ENCODE measurements at regions not wholly inside any gene's neighbourhood (a gene's known extent, or its start where the extent isn't known, plus 50 kb on each side); places are given as distances from the start of the nearest gene placed in this dataset.

DNA sequence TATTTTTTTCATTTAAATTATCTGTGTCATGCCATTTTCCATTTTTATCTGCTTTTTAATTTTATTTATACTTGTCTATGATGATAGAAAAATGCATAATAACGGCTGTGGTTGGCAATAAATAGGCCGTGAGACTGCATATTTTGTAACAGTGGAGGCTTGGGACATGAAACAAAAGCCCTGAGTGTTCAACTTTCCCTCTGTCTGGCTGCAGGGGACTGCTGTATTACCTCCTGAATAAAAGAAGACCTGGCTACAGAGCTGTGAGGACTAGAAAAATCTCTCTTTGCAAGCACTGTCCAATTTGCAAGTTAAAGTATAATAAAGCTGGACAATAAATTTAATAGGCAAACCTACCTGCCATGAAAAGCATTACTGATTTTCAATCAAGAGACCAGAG is 82.1 kb downstream of the MAGEB10 start:
- TF ChIP-seq, protein P1, sequence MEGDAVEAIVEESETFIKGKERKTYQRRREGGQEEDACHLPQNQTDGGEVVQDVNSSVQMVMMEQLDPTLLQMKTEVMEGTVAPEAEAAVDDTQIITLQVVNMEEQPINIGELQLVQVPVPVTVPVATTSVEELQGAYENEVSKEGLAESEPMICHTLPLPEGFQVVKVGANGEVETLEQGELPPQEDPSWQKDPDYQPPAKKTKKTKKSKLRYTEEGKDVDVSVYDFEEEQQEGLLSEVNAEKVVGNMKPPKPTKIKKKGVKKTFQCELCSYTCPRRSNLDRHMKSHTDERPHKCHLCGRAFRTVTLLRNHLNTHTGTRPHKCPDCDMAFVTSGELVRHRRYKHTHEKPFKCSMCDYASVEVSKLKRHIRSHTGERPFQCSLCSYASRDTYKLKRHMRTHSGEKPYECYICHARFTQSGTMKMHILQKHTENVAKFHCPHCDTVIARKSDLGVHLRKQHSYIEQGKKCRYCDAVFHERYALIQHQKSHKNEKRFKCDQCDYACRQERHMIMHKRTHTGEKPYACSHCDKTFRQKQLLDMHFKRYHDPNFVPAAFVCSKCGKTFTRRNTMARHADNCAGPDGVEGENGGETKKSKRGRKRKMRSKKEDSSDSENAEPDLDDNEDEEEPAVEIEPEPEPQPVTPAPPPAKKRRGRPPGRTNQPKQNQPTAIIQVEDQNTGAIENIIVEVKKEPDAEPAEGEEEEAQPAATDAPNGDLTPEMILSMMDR (IDR thresholded peaks at IDR 0.05), result no peak
- Histone ChIP-seq H3K4me3 (no peak overlapping the region), H3K36me3 (no peaks in the 10 kb centered on the region), H3K4me1 (no peaks in the 10 kb centered on the region), H3K27me3 (no peaks in the 10 kb centered on the region), H3K27ac (no peak overlapping the region), H3K9me3 (no peaks in the 10 kb centered on the region)
- intact Hi-C loops (cut with DNase I), result no loop called here
- DNase-seq (no peak), ATAC-seq (no peak)

DNA sequence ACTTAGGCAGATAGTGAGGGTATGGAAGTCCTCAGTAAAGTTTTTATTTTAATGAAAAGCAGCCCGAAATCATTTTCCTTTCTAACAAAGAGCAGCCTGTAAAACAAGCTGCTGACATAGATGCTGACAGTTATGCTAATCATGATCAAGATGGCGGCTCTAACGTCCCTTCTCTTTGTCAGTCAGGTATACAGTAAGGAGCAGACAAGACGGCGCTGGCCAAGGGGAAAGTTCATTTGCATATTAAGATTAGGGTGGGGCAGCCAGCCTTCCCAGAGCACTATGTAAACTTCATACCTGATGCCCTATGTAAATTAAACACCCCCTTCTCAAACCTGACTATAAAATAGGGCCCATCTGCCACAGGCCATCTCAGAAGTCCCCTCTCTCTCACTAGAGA is 76.9 kb downstream of the MAGEB10 start:
- no peak for DNase-seq
- TF ChIP-seq, protein P1 (IDR thresholded peaks at IDR 0.05), result no peak
- Histone ChIP-seq H3K4me3 (no peak overlapping the region), H3K9me3 (no peaks in the 10 kb centered on the region), H3K27me3 (no peaks in the 10 kb centered on the region), H3K36me3 (no peaks in the 10 kb centered on the region), H3K4me1 (no peaks in the 10 kb centered on the region), H3K27ac (no peak overlapping the region)
- ATAC-seq, result no peak
- intact Hi-C loops (cut with DNase I), result no loop called here

DNA sequence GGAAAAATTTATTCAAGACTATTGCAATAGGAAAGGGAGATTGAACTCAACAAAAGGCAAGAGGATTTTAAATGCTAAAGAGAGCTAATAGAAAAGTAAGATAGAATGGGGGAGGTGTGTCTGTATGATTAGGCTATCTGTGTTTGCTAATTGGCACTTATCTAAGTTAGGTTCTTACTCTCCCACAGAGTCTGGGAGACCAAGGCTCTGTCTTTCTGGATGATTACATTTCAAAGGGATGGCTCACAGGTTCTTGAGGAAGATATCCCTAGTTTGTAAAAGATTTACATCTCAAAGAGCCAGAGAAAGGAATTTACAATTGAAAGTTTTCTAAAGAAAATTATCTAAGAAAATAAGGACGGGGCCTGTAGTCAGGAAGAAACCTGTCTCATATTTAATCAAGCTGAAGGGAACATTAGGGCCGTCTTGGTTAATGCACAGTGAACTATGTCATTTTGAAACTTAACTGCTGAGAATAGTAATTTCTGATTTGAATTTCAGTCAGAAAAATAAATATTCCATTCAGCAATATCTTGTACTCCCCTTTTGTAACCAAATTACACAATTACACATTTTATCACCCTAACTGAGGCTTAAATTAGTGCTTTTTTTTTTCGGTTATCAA is 75.8 kb downstream of the MAGEB10 start:
- ATAC-seq, result no peak
- intact Hi-C loops (cut with DNase I), result no loop called here
- TF ChIP-seq, protein P1 (IDR thresholded peaks at IDR 0.05), result no peak
- no peak overlapping the region for H3K4me3 ChIP-seq
- no peaks in the 10 kb centered on the region for H3K27me3 ChIP-seq
- H3K9me3 ChIP-seq, result no peaks in the 10 kb centered on the region
- H3K27ac ChIP-seq, result no peak overlapping the region
- no peaks in the 10 kb centered on the region for H3K4me1 ChIP-seq
- DNase-seq, result no peak
- no peaks in the 10 kb centered on the region for H3K36me3 ChIP-seq

DNA sequence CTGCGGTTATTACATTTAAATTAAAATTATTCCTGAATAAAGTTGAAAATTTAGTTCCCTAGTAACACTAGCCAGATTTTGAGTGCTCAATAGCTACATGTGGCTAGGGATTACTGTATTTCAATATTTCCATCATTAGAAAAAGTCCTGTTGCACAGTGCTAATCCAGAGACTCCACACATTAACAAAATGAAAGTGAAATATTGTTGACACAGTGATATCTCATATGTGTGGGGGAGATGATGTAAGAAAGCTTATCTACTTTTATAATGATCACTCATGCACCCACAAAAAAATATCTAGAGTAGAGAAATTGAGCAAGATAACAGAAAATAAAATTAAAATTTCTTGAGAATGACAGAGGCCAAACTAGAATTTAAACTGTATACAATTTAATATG is 74.9 kb downstream of the MAGEB10 start:
- Histone ChIP-seq H3K4me3 (no peak overlapping the region), H3K27me3 (no peaks in the 10 kb centered on the region), H3K9me3 (no peaks in the 10 kb centered on the region), H3K36me3 (no peaks in the 10 kb centered on the region), H3K27ac (no peak overlapping the region), H3K4me1 (no peaks in the 10 kb centered on the region)
- no peak for ATAC-seq
- no peak for DNase-seq
- TF ChIP-seq, protein P1 (IDR thresholded peaks at IDR 0.05), result no peak
- intact Hi-C loops (cut with DNase I), result no loop called here

DNA sequence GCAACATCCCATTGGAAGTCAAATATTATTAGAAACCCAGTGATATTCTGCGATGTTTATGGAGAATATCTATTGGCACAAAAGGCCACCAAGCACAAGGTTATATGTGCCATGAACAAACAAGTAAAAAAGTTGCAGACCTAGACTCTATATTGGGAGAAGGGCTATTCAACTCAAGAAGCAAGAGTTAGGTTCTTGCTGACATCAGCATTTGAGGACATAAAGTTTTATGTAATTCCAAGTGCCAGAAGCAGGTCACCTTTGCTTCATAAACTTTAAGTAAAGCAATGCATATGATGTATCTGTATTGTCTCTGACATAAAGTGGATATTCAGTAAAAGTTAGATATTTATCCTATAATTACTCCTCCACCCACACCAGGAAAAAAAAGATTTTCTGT is 71.1 kb downstream of the MAGEB10 start:
- intact Hi-C loops (cut with DNase I), result no loop called here
- ATAC-seq, result no peak
- no peaks in the 10 kb centered on the region for H3K36me3 ChIP-seq
- H3K27ac ChIP-seq, result no peak overlapping the region
- no peaks in the 10 kb centered on the region for H3K4me1 ChIP-seq
- H3K27me3 ChIP-seq, result no peaks in the 10 kb centered on the region
- TF ChIP-seq, protein P1 (IDR thresholded peaks at IDR 0.05), result no peak
- H3K4me3 ChIP-seq, result no peak overlapping the region
- H3K9me3 ChIP-seq, result no peaks in the 10 kb centered on the region
- no peak for DNase-seq
